Fibroblast of lung (primary cell): ENCODE measurements at regions not wholly inside any gene's neighbourhood (a gene's known extent, or its start where the extent isn't known, plus 50 kb on each side); places are given as distances from the start of the nearest gene placed in this dataset.

Experiments
- DNase-seq, 2 donors: peaks; one replicate each; pipeline versions ENCODE4 v3.0.0 to v3.0.0-alpha.2; 2010; ENCODE audit warnings: low read depth in 2 of 2
- H2AFZ ChIP-seq: 2 replicates; pipeline ENCODE4 v1.5.1; 2012; ENCODE audit warnings: low read length, control low read depth, inconsistent platforms
- H3K27ac ChIP-seq: 2 replicates; pipeline ENCODE4 v1.5.1; 2011; ENCODE audit warnings: low read length, control low read depth; ENCODE audit not compliant: insufficient read depth
- H3K27me3 ChIP-seq: 2 replicates; pipeline ENCODE4 v1.5.1; 2011; ENCODE audit warnings: mild to moderate bottlenecking, low read length; ENCODE audit not compliant: control insufficient read depth, insufficient read depth
- H3K36me3 ChIP-seq: 2 replicates; pipeline ENCODE4 v1.5.1; 2011; ENCODE audit warnings: low read length; ENCODE audit not compliant: control insufficient read depth, insufficient read depth
- H3K4me1 ChIP-seq: 2 replicates; pipeline ENCODE4 v1.5.1; 2011; ENCODE audit warnings: low read length; ENCODE audit not compliant: control insufficient read depth, insufficient read depth; ENCODE audit errors: extremely low read depth
- H3K4me2 ChIP-seq: 2 replicates; pipeline ENCODE4 v1.5.1; 2011; ENCODE audit warnings: low read length, control low read depth; ENCODE audit not compliant: insufficient read depth; ENCODE audit errors: extremely low read depth
- H3K4me3 ChIP-seq, 4 experiments: fragments of 200-600 bp in 1 of 4; sonication (generic) in 1 of 4; replicated peaks in 1 of 4; 2 replicates each; pipeline ENCODE4 v1.5.1; 2011 to 2016; ENCODE audit warnings: low read length in 4 of 4, low read depth in 3 of 4, mild to moderate bottlenecking in 3 of 4, control low read depth in 2 of 4, inconsistent platforms in 1 of 4, mixed read lengths in 1 of 4; ENCODE audit not compliant: insufficient read depth in 1 of 4; ENCODE audit errors: control extremely low read depth in 1 of 4
- H3K79me2 ChIP-seq: 2 replicates; pipeline ENCODE4 v1.5.1; 2012; ENCODE audit warnings: mild to moderate bottlenecking, low read length, inconsistent platforms; ENCODE audit not compliant: control insufficient read depth, insufficient read depth
- H3K9ac ChIP-seq: 2 replicates; pipeline ENCODE4 v1.5.1; 2011; ENCODE audit warnings: mild to moderate bottlenecking, low read length, control low read depth; ENCODE audit not compliant: insufficient read depth
- H3K9me3 ChIP-seq: 2 replicates; pipeline ENCODE4 v1.5.1; 2012; ENCODE audit warnings: low read depth, low read length; ENCODE audit not compliant: control insufficient read depth, insufficient read depth
- H4K20me1 ChIP-seq: 2 replicates; pipeline ENCODE4 v1.5.1; 2011; ENCODE audit warnings: low read length; ENCODE audit not compliant: control insufficient read depth, insufficient read depth; ENCODE audit errors: extremely low read depth
- EZH2 ChIP-seq: IDR thresholded peaks from 2 replicates; pipeline ENCODE4 v1.5.1; 2012; ENCODE audit warnings: low read length, control low read depth, mild to moderate bottlenecking; ENCODE audit errors: missing control alignments
- TF ChIP-seq, protein P1 (sequence below), 2 donors: IDR thresholded peaks in 1 of 2; conservative IDR thresholded peaks in 1 of 2; 1 replicate in 1 of 2; 2 replicates in 1 of 2; pipeline ENCODE4 v1.5.1; 2011 to 2012; ENCODE audit warnings: low read length in 2 of 2, control low read depth in 1 of 2, inconsistent platforms in 1 of 2, low read depth in 1 of 2, mild to moderate bottlenecking in 1 of 2

DNA sequence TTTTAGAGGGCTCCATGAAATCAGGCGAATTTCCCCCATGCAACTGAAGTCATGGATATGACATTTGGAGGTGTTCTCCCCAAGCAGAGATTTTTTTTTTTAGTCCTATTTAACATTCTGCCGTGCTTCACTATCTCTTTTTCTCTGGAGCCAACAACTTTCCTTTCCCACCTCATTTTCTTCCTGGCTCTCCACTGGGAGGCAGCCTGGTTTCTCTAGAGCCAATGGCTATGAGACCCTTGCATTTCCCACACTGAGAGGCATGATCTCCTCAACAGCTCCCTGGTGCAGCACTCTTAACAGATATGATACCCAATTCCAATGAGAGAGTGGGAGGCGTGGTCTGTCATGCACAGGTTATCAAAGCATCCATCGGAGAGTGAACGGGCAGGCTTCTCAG, 310.8 kb downstream of the DRD1 start:
- H3K27me3 ChIP-seq = no peaks in the 10 kb centered on the region
- no peaks in the 10 kb centered on the region for H3K36me3 ChIP-seq
- H3K9me3 ChIP-seq = no peaks in the 10 kb centered on the region
- no peaks in the 10 kb centered on the region for H3K4me1 ChIP-seq
- no peak overlapping the region for H3K4me3 ChIP-seq
- H3K79me2 ChIP-seq = no peaks in the 10 kb centered on the region
- DNase-seq = no peak
- no peaks in the 10 kb centered on the region for H4K20me1 ChIP-seq
- no peak for TF ChIP-seq EZH2
- TF ChIP-seq, protein P1, sequence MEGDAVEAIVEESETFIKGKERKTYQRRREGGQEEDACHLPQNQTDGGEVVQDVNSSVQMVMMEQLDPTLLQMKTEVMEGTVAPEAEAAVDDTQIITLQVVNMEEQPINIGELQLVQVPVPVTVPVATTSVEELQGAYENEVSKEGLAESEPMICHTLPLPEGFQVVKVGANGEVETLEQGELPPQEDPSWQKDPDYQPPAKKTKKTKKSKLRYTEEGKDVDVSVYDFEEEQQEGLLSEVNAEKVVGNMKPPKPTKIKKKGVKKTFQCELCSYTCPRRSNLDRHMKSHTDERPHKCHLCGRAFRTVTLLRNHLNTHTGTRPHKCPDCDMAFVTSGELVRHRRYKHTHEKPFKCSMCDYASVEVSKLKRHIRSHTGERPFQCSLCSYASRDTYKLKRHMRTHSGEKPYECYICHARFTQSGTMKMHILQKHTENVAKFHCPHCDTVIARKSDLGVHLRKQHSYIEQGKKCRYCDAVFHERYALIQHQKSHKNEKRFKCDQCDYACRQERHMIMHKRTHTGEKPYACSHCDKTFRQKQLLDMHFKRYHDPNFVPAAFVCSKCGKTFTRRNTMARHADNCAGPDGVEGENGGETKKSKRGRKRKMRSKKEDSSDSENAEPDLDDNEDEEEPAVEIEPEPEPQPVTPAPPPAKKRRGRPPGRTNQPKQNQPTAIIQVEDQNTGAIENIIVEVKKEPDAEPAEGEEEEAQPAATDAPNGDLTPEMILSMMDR (conservative IDR thresholded peaks at IDR 0.05 in 1 of 2, IDR thresholded peaks at IDR 0.05 in 1 of 2; ENCODE audit: low read depth in 1 of 2, low read length in 2 of 2) = peak in 1 of 2 donors; percentile 9
- no peak overlapping the region for H3K4me2 ChIP-seq
- H3K9ac ChIP-seq = no peak overlapping the region
- H3K27ac ChIP-seq = no peak overlapping the region
- H2AFZ ChIP-seq = no peak overlapping the region

GRCh38 chr5:175131432-175131831, 312.6 kb downstream of the DRD1 start:
- no peak overlapping the region for H2AFZ ChIP-seq
- no peak overlapping the region for H3K4me2 ChIP-seq
- H3K9ac ChIP-seq = no peak overlapping the region
- no peak overlapping the region for H3K27ac ChIP-seq
- no peaks in the 10 kb centered on the region for H3K79me2 ChIP-seq
- H3K4me3 ChIP-seq = no peak overlapping the region
- no peaks in the 10 kb centered on the region for H4K20me1 ChIP-seq
- DNase-seq = no peak
- no peaks in the 10 kb centered on the region for H3K9me3 ChIP-seq
- TF ChIP-seq, protein P1 (conservative IDR thresholded peaks at IDR 0.05 in 1 of 2, IDR thresholded peaks at IDR 0.05 in 1 of 2; ENCODE audit: low read depth in 1 of 2, low read length in 2 of 2) = no peak
- no peak for TF ChIP-seq EZH2
- H3K27me3 ChIP-seq = no peaks in the 10 kb centered on the region
- no peaks in the 10 kb centered on the region for H3K4me1 ChIP-seq
- no peaks in the 10 kb centered on the region for H3K36me3 ChIP-seq

DNA sequence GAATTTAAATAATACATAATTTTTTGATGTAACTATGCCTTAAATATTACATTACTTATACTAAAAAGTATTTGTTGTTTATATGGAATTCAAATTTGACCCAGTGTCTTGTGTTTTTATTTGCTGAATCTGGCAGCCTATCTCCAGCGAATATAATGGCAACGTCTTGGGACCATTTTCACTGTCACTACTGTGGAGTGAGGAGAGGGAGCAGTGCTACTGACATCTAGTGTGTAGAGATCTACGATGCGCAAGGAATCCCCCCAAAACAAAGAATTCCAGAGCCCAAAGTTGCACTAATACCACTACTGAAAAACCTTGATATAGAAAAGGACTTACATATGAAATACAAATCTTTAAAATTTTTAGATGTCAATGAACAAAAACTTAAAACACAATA, 314.4 kb downstream of the DRD1 start:
- H3K79me2 ChIP-seq = no peaks in the 10 kb centered on the region
- no peak for DNase-seq
- H2AFZ ChIP-seq = no peak overlapping the region
- H4K20me1 ChIP-seq = no peaks in the 10 kb centered on the region
- H3K4me3 ChIP-seq = no peak overlapping the region
- TF ChIP-seq EZH2 = no peak
- TF ChIP-seq, protein P1 (conservative IDR thresholded peaks at IDR 0.05 in 1 of 2, IDR thresholded peaks at IDR 0.05 in 1 of 2; ENCODE audit: low read depth in 1 of 2, low read length in 2 of 2) = no peak
- H3K36me3 ChIP-seq = no peaks in the 10 kb centered on the region
- H3K4me1 ChIP-seq = no peaks in the 10 kb centered on the region
- no peaks in the 10 kb centered on the region for H3K9me3 ChIP-seq
- no peaks in the 10 kb centered on the region for H3K27me3 ChIP-seq
- H3K27ac ChIP-seq = no peak overlapping the region
- H3K9ac ChIP-seq = no peak overlapping the region
- no peak overlapping the region for H3K4me2 ChIP-seq
